Limb (tissue), 2 donors: ENCODE measurements at regions not wholly inside any gene's neighbourhood (a gene's known extent, or its start where the extent isn't known, plus 50 kb on each side); places are given as distances from the start of the nearest gene placed in this dataset.

Experiments used
- DNase-seq, 2 donors: peaks; one replicate each; pipeline ENCODE4 v3.0.0-alpha.2; 2016; ENCODE audit errors: extremely low spot score in 2 of 2

DNA sequence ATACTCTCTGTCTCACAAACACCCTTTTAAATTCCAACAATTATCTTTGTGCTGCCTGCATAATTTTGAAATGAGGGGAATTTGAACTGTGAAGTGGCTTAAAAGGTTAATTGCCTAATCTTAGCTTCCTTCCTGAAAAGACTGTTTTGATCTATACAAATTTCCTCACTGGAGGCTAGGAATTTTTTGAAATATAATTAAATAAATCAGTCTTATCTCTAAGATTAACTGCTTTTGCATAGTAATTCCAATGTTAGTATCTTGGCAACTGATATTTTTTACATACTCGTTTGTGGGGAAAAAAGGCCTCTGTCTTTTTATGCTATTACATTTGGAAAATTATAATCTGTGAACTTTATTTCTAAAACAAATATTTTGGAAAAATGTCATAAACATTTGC, 498.5 kb downstream of the TMTC2 start:
- no peak for DNase-seq
